Neuronal stem cell (in vitro differentiated cells): ENCODE measurements at regions not wholly inside any gene's neighbourhood (a gene's known extent, or its start where the extent isn't known, plus 50 kb on each side); places are given as distances from the start of the nearest gene placed in this dataset.

ENCODE experiments used
- DNase-seq: peaks from one replicate; pipeline ENCODE4 v3.0.0-alpha.2; 2013; ENCODE audit warnings: low spot score
- H2AFZ ChIP-seq: one replicate; pipeline ENCODE4 v1.6.1; 2013; ENCODE audit warnings: mild to moderate bottlenecking, low read length, inconsistent platforms
- H2AK5ac ChIP-seq: 2 replicates; pipeline ENCODE4 v1.6.1; 2013; ENCODE audit warnings: low read depth, mild to moderate bottlenecking, inconsistent platforms, low read length, moderate library complexity, mixed read lengths
- H2BK120ac ChIP-seq: 2 replicates; pipeline ENCODE4 v1.6.1; 2013; ENCODE audit warnings: low read depth, mild to moderate bottlenecking, inconsistent platforms, low read length, moderate library complexity, mixed read lengths
- H2BK12ac ChIP-seq: one replicate; pipeline ENCODE4 v1.6.1; 2013; ENCODE audit warnings: low read length, inconsistent platforms
- H2BK15ac ChIP-seq: 2 replicates; pipeline ENCODE4 v1.6.1; 2013; ENCODE audit warnings: mild to moderate bottlenecking, low read length, inconsistent platforms, mixed read lengths
- H2BK5ac ChIP-seq: one replicate; pipeline ENCODE4 v1.6.1; 2013; ENCODE audit warnings: inconsistent platforms, mild to moderate bottlenecking, low read length, moderate library complexity
- H3K14ac ChIP-seq: one replicate; pipeline ENCODE4 v1.6.1; 2013; ENCODE audit warnings: low read length, inconsistent platforms
- H3K18ac ChIP-seq: 2 replicates; pipeline ENCODE4 v1.6.1; 2013; ENCODE audit warnings: low read length, inconsistent platforms
- H3K23ac ChIP-seq: 2 replicates; pipeline ENCODE4 v1.6.1; 2013; ENCODE audit warnings: low read depth, mild to moderate bottlenecking, mixed read lengths, low read length, inconsistent platforms; ENCODE audit not compliant: poor library complexity
- H3K27ac ChIP-seq: replicated peaks from 3 replicates; pipeline ENCODE4 v1.5.1; 2013; ENCODE audit warnings: low read length, inconsistent platforms
- H3K27me3 ChIP-seq, 3 experiments: 2 replicates each; pipeline ENCODE4 v1.6.1; 2013; ENCODE audit warnings: low read length in 3 of 3, mild to moderate bottlenecking in 2 of 3, inconsistent platforms in 1 of 3, low read depth in 1 of 3, mixed read lengths in 1 of 3, moderate library complexity in 1 of 3; ENCODE audit not compliant: control insufficient read depth in 3 of 3, insufficient read depth in 3 of 3
- H3K36me3 ChIP-seq, 2 donors: replicated peaks in 1 of 2; 2 replicates each; pipeline ENCODE4 v1.6.1; 2013; ENCODE audit warnings: low read length in 2 of 2; ENCODE audit not compliant: control insufficient read depth in 2 of 2, insufficient read depth in 2 of 2
- H3K4ac ChIP-seq: 2 replicates; pipeline ENCODE4 v1.6.1; 2013; ENCODE audit warnings: inconsistent platforms, mild to moderate bottlenecking, low read length, moderate library complexity
- H3K4me1 ChIP-seq, 2 donors: 1 replicate in 1 of 2; 2 replicates in 1 of 2; pipeline ENCODE4 v1.6.1; 2013; ENCODE audit warnings: low read length in 2 of 2, low read depth in 1 of 2; ENCODE audit not compliant: control insufficient read depth in 2 of 2, insufficient read depth in 1 of 2
- H3K4me2 ChIP-seq: one replicate; pipeline ENCODE4 v1.6.1; 2013; ENCODE audit warnings: mild to moderate bottlenecking, low read length, inconsistent platforms; ENCODE audit not compliant: insufficient read depth, poor library complexity, severe bottlenecking
- H3K4me3 ChIP-seq, 2 donors: 2 replicates each; pipeline ENCODE4 v1.5.1; 2013; ENCODE audit warnings: low read length in 2 of 2, mild to moderate bottlenecking in 2 of 2, inconsistent platforms in 1 of 2, moderate library complexity in 1 of 2
- H3K79me1 ChIP-seq: one replicate; pipeline ENCODE4 v1.6.1; 2013; ENCODE audit warnings: low read depth, mild to moderate bottlenecking, inconsistent platforms, low read length, moderate library complexity
- H3K9ac ChIP-seq: one replicate; pipeline ENCODE4 v1.6.1; 2013; ENCODE audit warnings: mild to moderate bottlenecking, low read depth, low read length, inconsistent platforms; ENCODE audit not compliant: poor library complexity
- H3K9me3 ChIP-seq, 2 donors: replicated peaks in 1 of 2; 2 replicates each; pipeline versions ENCODE3 to v1.6.1; 2013; ENCODE audit warnings: low read length in 2 of 2, mild to moderate bottlenecking in 2 of 2, inconsistent platforms in 1 of 2, low read depth in 1 of 2, mixed read lengths in 1 of 2, moderate library complexity in 1 of 2; ENCODE audit not compliant: control insufficient read depth in 2 of 2, insufficient read depth in 1 of 2
- H4K8ac ChIP-seq: one replicate; pipeline ENCODE4 v1.6.1; 2013; ENCODE audit warnings: low read depth, mild to moderate bottlenecking, inconsistent platforms, low read length, moderate library complexity
- H4K91ac ChIP-seq: one replicate; pipeline ENCODE4 v1.6.1; 2013; ENCODE audit warnings: low read length, low read depth, mild to moderate bottlenecking, inconsistent platforms; ENCODE audit not compliant: poor library complexity
- WGBS, 2 donors: extraction: QIAGEN DNeasy Blood & Tissue Kit; methylation state at CpG; one replicate each; pipeline ENCODE4 v1.1.7; 2013; ENCODE audit warnings: missing lambda C conversion rate in 2 of 2, mixed read lengths in 1 of 2; ENCODE audit not compliant: insufficient read length in 2 of 2, insufficient replicate concordance in 1 of 2; ENCODE audit errors: extremely low coverage in 2 of 2; 5-methylcytosine and 5-hydroxymethylcytosine counted together

GRCh38 chrX:65591206-65591605, 56.6 kb upstream of the LAS1L start:
- H4K8ac ChIP-seq: no peak overlapping the region
- H2AK5ac ChIP-seq: no peak overlapping the region
- no peak overlapping the region for H3K27ac ChIP-seq
- no peak overlapping the region for H2BK5ac ChIP-seq
- whole genome bisulfite sequencing, 2 donors: no CpG with 5 or more reads among the region's 2 CpGs
- H2AFZ ChIP-seq: no peak overlapping the region
- H3K9me3 ChIP-seq: no peaks in the 10 kb centered on the region
- no peak for DNase-seq
- no peak overlapping the region for H3K9ac ChIP-seq
- no peak overlapping the region for H2BK15ac ChIP-seq
- no peak overlapping the region for H2BK120ac ChIP-seq
- peaks cover 0 to 12% (median 0%) of the 10 kb centered on the region in 3 experiments for H3K27me3 ChIP-seq
- H2BK12ac ChIP-seq: no peak overlapping the region
- no peaks in the 10 kb centered on the region for H3K79me1 ChIP-seq
- no peak overlapping the region for H3K23ac ChIP-seq
- H3K18ac ChIP-seq: no peak overlapping the region
- H3K4me1 ChIP-seq: peaks cover 0 to 2% of the 10 kb centered on the region in 2 donors
- H3K4me2 ChIP-seq: no peak overlapping the region
- H4K91ac ChIP-seq: no peak overlapping the region
- H3K4ac ChIP-seq: no peak overlapping the region
- no peak overlapping the region for H3K14ac ChIP-seq
- H3K4me3 ChIP-seq: no peak overlapping the region
- no peaks in the 10 kb centered on the region for H3K36me3 ChIP-seq

- no peak overlapping the region for H4K8ac ChIP-seq
- no peak overlapping the region for H3K4me3 ChIP-seq
- no peak overlapping the region for H4K91ac ChIP-seq
- H2BK120ac ChIP-seq: no peak overlapping the region
- no peak overlapping the region for H2AFZ ChIP-seq
- H2BK12ac ChIP-seq: no peak overlapping the region
- H3K36me3 ChIP-seq: no peaks in the 10 kb centered on the region
- H3K27ac ChIP-seq: no peak overlapping the region
- H2AK5ac ChIP-seq: no peak overlapping the region
- H3K4ac ChIP-seq: no peak overlapping the region
- no peaks in the 10 kb centered on the region for H3K9me3 ChIP-seq
- H3K18ac ChIP-seq: no peak overlapping the region
- DNase-seq: no peak
- WGBS, 2 donors: no CpG with 5 or more reads among the region's 4 CpGs
- H3K79me1 ChIP-seq: no peaks in the 10 kb centered on the region
- no peak overlapping the region for H3K14ac ChIP-seq
- no peak overlapping the region for H3K23ac ChIP-seq
- H3K4me2 ChIP-seq: no peak overlapping the region
- peaks cover 0 to 12% (median 0%) of the 10 kb centered on the region in 3 experiments for H3K27me3 ChIP-seq
- H3K9ac ChIP-seq: no peak overlapping the region
- H2BK15ac ChIP-seq: no peak overlapping the region
- H3K4me1 ChIP-seq: no peaks in the 10 kb centered on the region
- H2BK5ac ChIP-seq: no peak overlapping the region
Observed at GRCh38 chrX:65589304-65589703, 54.7 kb upstream of the LAS1L start.

- Histone ChIP-seq H3K18ac (no peak overlapping the region), H3K36me3 (no peaks in the 10 kb centered on the region), H3K23ac (no peak overlapping the region), H3K79me1 (no peaks in the 10 kb centered on the region), H4K8ac (no peak overlapping the region), H3K27ac (no peak overlapping the region), H2AFZ (no peak overlapping the region), H2AK5ac (no peak overlapping the region), H3K9ac (no peak overlapping the region), H3K4ac (no peak overlapping the region), H2BK120ac (no peak overlapping the region), H3K27me3 (peaks cover 0 to 12% (median 0%) of the 10 kb centered on the region in 3 experiments), H2BK15ac (no peak overlapping the region), H3K9me3 (no peaks in the 10 kb centered on the region), H3K14ac (no peak overlapping the region), H3K4me2 (no peak overlapping the region), H2BK5ac (no peak overlapping the region), H4K91ac (no peak overlapping the region), H3K4me1 (no peaks in the 10 kb centered on the region), H2BK12ac (no peak overlapping the region), H3K4me3 (no peak overlapping the region)
- WGBS, 2 donors: no CpG with 5 or more reads among the region's 1 CpG
- no peak for DNase-seq
Observed at GRCh38 chrX:65588795-65589194, 54.2 kb upstream of the LAS1L start.

GRCh38 chrX:65587616-65588526, 53.3 kb upstream of the LAS1L start:
- no peak overlapping the region for H3K4me3 ChIP-seq
- no peak overlapping the region for H3K4me2 ChIP-seq
- H2AFZ ChIP-seq: no peak overlapping the region
- H2BK12ac ChIP-seq: no peak overlapping the region
- no peaks in the 10 kb centered on the region for H3K36me3 ChIP-seq
- no peak overlapping the region for H2BK120ac ChIP-seq
- no peak overlapping the region for H2AK5ac ChIP-seq
- H3K23ac ChIP-seq: no peak overlapping the region
- H3K27ac ChIP-seq: no peak overlapping the region
- no peak overlapping the region for H4K91ac ChIP-seq
- H3K79me1 ChIP-seq: no peaks in the 10 kb centered on the region
- no peak overlapping the region for H3K4ac ChIP-seq
- H3K4me1 ChIP-seq: no peaks in the 10 kb centered on the region
- no peak for DNase-seq
- no peak overlapping the region for H3K9ac ChIP-seq
- H4K8ac ChIP-seq: no peak overlapping the region
- H2BK5ac ChIP-seq: no peak overlapping the region
- no peak overlapping the region for H3K18ac ChIP-seq
- no peaks in the 10 kb centered on the region for H3K9me3 ChIP-seq
- WGBS, 2 donors: no CpG with 5 or more reads among the region's 10 CpGs
- H3K14ac ChIP-seq: no peak overlapping the region
- H2BK15ac ChIP-seq: no peak overlapping the region
- peaks cover 0 to 12% (median 0%) of the 10 kb centered on the region in 3 experiments for H3K27me3 ChIP-seq
